ENCODE measurements at regions not wholly inside any gene's neighbourhood (a gene's known extent, or its start where the extent isn't known, plus 50 kb on each side); places are given as distances from the start of the nearest gene placed in this dataset.
"Not testable (repeated sequence)": the region's sequence is repeated elsewhere in the genome, so short reads cannot be mapped to it uniquely, and the experiment has no call there.

GRCh38 chr2:83261591-83262136 is 1197.4 kb downstream of the SUCLG1 start:
- no peak for DNase-seq (ENCODE audit: low spot score)

GRCh38 chr2:83253848-83254247 is 1205.2 kb downstream of the SUCLG1 start:
- DNase-seq (ENCODE audit: low spot score) = no peak

DNA sequence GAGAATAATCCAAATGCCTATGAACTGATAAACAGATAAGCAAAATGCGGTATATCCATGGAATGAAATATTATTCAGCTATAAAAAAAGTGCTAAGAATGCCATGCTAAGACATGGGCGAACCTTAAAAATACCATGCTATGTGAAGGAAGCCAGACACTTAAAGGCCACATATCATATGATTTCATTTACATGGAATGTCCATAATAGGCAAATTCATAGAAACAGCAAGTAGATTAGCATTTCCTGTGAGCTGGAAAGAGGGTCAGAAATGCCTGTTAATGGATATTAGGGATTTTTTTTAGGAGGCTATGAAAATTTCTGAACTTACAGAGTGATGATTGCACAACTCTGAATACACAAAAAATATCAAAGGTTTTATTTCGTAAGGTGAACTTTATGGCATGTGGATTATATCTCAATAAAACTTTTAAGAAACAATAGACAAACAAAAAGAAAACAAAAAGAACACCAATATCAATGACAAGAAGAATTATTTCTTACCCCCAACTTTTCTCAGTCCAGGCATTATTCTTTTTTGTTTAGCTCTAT is 1207.7 kb downstream of the SUCLG1 start:
- DNase-seq (ENCODE audit: low spot score) = no peak

- not testable (repeated sequence) for DNase-seq (ENCODE audit: low spot score)
These were observed 1213.1 kb downstream of the SUCLG1 start for GRCh38 chr2:83245806-83246537.

GRCh38 chr2:83240611-83241010 is 1218.5 kb downstream of the SUCLG1 start:
- no peak for DNase-seq (ENCODE audit: low spot score)

GRCh38 chr2:83238111-83238510 is 1221.0 kb downstream of the SUCLG1 start:
- no peak for DNase-seq (ENCODE audit: low spot score)

- no peak for DNase-seq (ENCODE audit: low spot score)
These were observed 1224.8 kb downstream of the SUCLG1 start for GRCh38 chr2:83234246-83234645.

DNA sequence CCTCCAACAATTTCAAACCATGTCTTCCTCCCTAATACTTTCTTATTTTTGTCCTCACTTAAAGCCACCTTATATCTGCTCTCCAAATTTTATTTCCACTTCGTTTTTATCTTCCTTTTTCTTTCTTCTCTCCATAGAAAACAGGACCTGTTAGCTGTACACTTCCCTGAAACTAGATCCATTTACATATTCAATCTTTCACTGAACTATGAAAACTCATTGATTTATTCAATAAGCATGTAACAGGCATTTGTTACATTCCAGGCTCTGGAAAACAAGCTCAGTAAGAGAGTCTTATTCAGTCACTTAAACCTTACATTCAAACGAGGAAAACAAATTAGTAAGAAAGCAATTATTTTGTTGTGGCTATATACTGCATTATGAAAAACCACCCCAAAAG is 1225.3 kb downstream of the SUCLG1 start:
- no peak for DNase-seq (ENCODE audit: low spot score)

GRCh38 chr2:83233326-83233725 is 1225.8 kb downstream of the SUCLG1 start:
- no peak for DNase-seq (ENCODE audit: low spot score)

- no peak for DNase-seq (ENCODE audit: low spot score)
These were observed 1229.6 kb downstream of the SUCLG1 start for GRCh38 chr2:83229443-83229842.

DNA sequence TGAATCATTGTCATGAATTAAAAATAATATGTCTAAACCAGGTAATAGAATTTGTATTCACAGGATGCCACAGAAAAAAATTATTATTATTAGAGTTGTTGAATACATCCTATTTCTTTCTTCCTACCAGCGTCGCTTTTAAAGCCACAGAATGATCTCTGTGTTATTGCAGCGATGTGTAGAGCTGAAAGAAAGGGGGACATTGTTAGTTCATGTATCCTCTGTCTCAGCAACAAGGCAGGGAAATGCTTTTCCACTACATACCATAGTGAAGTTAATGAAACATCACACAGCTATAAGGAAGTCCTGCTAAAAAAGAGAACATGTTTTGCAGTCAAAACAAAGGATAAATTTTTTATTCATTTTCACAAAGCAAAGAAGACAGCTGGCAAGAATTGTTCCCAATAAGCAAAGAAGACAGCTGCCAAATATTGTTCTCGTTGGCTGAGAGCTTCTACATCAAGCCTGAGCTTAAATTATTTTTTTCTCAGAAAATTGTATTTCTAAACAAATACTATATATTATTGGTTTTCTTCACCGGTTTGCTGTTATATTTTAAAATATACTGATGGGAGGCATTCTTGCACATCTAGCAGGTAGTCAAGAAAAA is 1234.4 kb downstream of the SUCLG1 start:
- DNase-seq (ENCODE audit: low spot score) = no peak

DNA sequence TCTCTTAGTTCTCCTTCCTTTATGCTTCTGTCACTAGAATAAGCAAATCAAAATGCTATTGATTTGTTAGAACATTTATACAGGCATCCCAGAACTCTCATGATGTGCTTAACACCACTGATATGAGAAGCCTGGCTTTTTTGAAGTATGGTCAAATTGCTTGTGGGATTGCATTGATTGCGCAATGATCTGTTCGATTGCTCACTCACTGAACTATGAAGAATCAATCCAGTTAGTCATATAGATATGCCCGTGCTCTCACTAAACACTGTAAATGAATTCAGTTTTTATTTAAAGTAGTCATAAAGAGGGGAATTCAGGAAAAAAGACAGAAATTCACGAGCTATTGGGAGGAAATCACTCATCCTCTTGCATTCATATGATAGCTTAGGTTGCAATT is 1237.8 kb downstream of the SUCLG1 start:
- no peak for DNase-seq (ENCODE audit: low spot score)

DNA sequence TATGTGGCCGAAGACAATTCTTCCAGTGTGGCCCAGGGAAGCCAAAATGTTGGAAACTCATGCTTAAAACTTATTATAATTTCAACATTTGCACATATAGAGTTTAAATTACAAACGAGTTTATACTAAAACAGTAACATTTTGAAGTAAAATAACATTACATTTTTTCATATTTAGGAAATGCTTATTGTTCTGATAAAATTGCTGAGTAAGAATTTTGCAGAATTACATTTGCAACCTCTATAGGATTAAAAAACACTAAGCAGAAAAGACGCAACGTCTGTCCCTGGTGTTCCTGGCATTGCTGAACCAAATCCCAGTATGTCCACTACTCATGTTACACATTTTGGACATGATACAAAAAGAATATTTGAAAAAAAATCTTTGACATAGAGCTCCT is 1241.2 kb downstream of the SUCLG1 start:
- no peak for DNase-seq (ENCODE audit: low spot score)

- no peak for DNase-seq (ENCODE audit: low spot score)
These were observed 1262.9 kb downstream of the SUCLG1 start for GRCh38 chr2:83196225-83196624.

- DNase-seq (ENCODE audit: low spot score) = no peak
These were observed 1267.8 kb downstream of the SUCLG1 start for GRCh38 chr2:83191316-83191715.

- no peak for DNase-seq (ENCODE audit: low spot score)
These were observed 1272.8 kb downstream of the SUCLG1 start for GRCh38 chr2:83186105-83186760.

GRCh38 chr2:83180862-83181530 is 1278.1 kb downstream of the SUCLG1 start:
- DNase-seq (ENCODE audit: low spot score) = not testable (repeated sequence)

DNA sequence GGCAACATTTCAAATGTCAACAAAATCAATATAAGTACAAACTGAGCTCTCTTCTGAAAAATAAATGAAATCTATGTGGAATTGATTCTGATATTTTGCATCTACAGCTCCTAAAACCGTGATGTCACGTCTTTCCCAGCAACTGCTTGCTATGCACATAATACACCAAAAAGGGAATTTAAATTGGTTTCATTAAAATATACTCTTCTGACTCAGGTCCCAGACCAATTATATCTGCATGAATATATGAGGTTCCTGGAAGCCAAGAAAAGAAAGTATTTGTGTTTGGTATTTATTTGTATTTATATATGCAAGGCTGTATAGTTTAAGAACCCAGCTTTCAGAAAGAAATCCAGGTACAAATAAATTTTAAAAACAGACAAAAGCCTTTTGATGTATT is 1282.5 kb downstream of the SUCLG1 start:
- DNase-seq (ENCODE audit: low spot score) = no peak

- no peak for DNase-seq (ENCODE audit: low spot score)
These were observed 1286.2 kb downstream of the SUCLG1 start for GRCh38 chr2:83172841-83173240.

DNA sequence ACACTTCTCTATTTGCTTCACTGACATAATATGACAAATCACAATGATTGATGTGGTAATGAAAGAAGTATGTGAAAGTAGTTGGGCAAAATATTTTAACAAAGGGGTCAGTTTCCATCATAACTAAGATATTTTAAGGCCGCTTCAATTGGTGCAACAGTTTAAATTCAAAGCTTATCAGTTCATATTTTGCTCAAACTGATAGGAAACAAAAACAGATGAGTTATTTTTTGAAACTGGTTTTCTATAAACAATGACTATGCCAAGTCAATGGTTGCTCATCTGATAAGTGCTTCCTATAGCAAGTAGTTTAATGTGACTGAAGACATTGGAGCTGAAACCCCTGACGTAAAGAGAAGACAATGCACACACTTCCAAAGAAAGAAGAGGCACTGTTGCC is 1290.7 kb downstream of the SUCLG1 start:
- no peak for DNase-seq (ENCODE audit: low spot score)

- no peak for DNase-seq (ENCODE audit: low spot score)
These were observed 1296.7 kb downstream of the SUCLG1 start for GRCh38 chr2:83162421-83162820.

DNA sequence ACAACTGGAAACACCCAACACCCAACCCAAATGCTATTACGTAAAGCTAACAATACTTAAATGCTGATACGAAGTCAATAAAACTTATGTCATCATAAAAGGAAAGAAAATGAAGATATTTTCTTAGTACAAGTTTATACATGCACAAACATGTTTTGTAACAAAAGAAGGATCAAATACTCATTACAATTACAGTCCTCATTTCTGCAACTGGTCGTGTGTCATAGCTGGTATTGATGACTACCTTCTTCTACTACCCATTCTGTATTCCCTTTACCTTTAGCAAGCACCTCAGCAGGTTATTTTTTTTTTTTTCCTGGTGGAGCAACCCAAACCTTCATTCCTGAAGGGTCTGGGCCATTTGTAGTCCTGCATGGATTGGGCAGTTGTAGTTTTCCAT is 1298.5 kb downstream of the SUCLG1 start:
- DNase-seq (ENCODE audit: low spot score) = no peak

All from left forelimb (tissue), 1 donor.